GM23338 (cell line): ENCODE measurements at regions not wholly inside any gene's neighbourhood (a gene's known extent, or its start where the extent isn't known, plus 50 kb on each side); places are given as distances from the start of the nearest gene placed in this dataset.

Experiments
- ATAC-seq: fragments of 200-7000 bp; cut with Tn5 transposase; 3 replicates; pipeline ENCODE4 v1.9.1; 2020
- DNase-seq: peaks from one replicate; pipeline ENCODE4 v3.0.0-alpha.2; 2015; ENCODE audit warnings: low spot score
- H2AFZ ChIP-seq: fragments of 200-600 bp; sonication (generic); 2 replicates; pipeline ENCODE4 v1.8.0; 2016; ENCODE audit warnings: antibody characterized with exemption, mild to moderate bottlenecking, moderate library complexity
- H3F3A ChIP-seq: fragments of 200-600 bp; sonication (generic); replicated peaks from 2 replicates; pipeline ENCODE4 v1.8.0; 2017; ENCODE audit warnings: antibody characterized with exemption, mixed run types, low read depth
- H3K27ac ChIP-seq: fragments of 200-600 bp; sonication (generic); 2 replicates; pipeline ENCODE4 v1.6.1; 2016; ENCODE audit warnings: low read depth
- H3K27me3 ChIP-seq: fragments of 200-600 bp; sonication (generic); 2 replicates; pipeline ENCODE4 v1.8.0; 2016; ENCODE audit warnings: mild to moderate bottlenecking, mixed run types, moderate library complexity; ENCODE audit not compliant: insufficient read depth
- H3K36me3 ChIP-seq: fragments of 200-600 bp; sonication (generic); 2 replicates; pipeline ENCODE4 v1.8.0; 2016; ENCODE audit warnings: mild to moderate bottlenecking; ENCODE audit not compliant: insufficient read depth
- H3K4me1 ChIP-seq: fragments of 200-600 bp; sonication (generic); 2 replicates; pipeline ENCODE4 v1.8.0; 2016; ENCODE audit warnings: mild to moderate bottlenecking, moderate library complexity; ENCODE audit not compliant: insufficient read depth
- H3K4me2 ChIP-seq: fragments of 200-600 bp; sonication (generic); 2 replicates; pipeline ENCODE4 v1.7.1; 2017; ENCODE audit warnings: mixed run types
- H3K4me3 ChIP-seq: fragments of 200-600 bp; sonication (generic); 2 replicates; pipeline ENCODE4 v1.6.1; 2016; ENCODE audit warnings: mixed run types
- H3K79me2 ChIP-seq: fragments of 200-600 bp; sonication (generic); replicated peaks from 2 replicates; pipeline ENCODE4 v1.8.0; 2017; ENCODE audit warnings: mild to moderate bottlenecking; ENCODE audit not compliant: insufficient read depth
- H3K9me2 ChIP-seq: fragments of 200-600 bp; sonication (generic); 2 replicates; pipeline ENCODE4 v1.8.0; 2017; ENCODE audit not compliant: insufficient read depth
- H4K20me1 ChIP-seq: fragments of 200-600 bp; sonication (generic); replicated peaks from 2 replicates; pipeline ENCODE4 v1.8.0; 2017; ENCODE audit warnings: mild to moderate bottlenecking; ENCODE audit not compliant: insufficient read depth
- H3K27ac Mint-ChIP-seq: 2 replicates; pipeline ENCODE4 v1.8.0; 2020; ENCODE audit warnings: inconsistent platforms, mild to moderate bottlenecking, moderate library complexity, mixed read lengths
- H3K27me3 Mint-ChIP-seq: 3 replicates; pipeline ENCODE4 v1.8.0; 2022; ENCODE audit warnings: low read depth, mild to moderate bottlenecking, moderate library complexity, mixed read lengths, inconsistent platforms; ENCODE audit not compliant: insufficient read depth, poor library complexity
- H3K36me3 Mint-ChIP-seq: 3 replicates; pipeline ENCODE4 v1.8.0; 2021; ENCODE audit warnings: low read depth, mild to moderate bottlenecking, inconsistent platforms, moderate library complexity, mixed read lengths
- H3K4me1 Mint-ChIP-seq: 3 replicates; pipeline ENCODE4 v1.8.0; 2020; ENCODE audit warnings: mild to moderate bottlenecking, inconsistent platforms, mixed read lengths
- H3K4me3 Mint-ChIP-seq: 3 replicates; pipeline ENCODE4 v1.8.0; 2021; ENCODE audit warnings: moderate library complexity, mild to moderate bottlenecking, inconsistent platforms, mixed read lengths
- H3K9me3 Mint-ChIP-seq: 3 replicates; pipeline ENCODE4 v1.8.0; 2020; ENCODE audit warnings: moderate library complexity, mild to moderate bottlenecking, inconsistent platforms, mixed read lengths
- EZH2phosphoT487 ChIP-seq: fragments of 200-600 bp; sonication (generic); IDR thresholded peaks from one replicate; pipeline ENCODE4 v1.8.1; 2018; ENCODE audit warnings: antibody characterized with exemption; ENCODE audit not compliant: unreplicated experiment
- POLR2AphosphoS5 ChIP-seq: IDR thresholded peaks from 2 replicates; pipeline ENCODE4 v1.6.1; 2016; ENCODE audit warnings: antibody characterized with exemption, low read depth
- ZNF331 ChIP-seq: fragments of 250-450 bp; sonication (Bioruptor Pico); IDR thresholded peaks from 2 replicates; pipeline ENCODE4 v1.5.0; 2020; ENCODE audit warnings: low read depth, mild to moderate bottlenecking, moderate library complexity
- ZNF462 ChIP-seq: fragments of 250-450 bp; sonication (Bioruptor Pico); IDR thresholded peaks from 2 replicates; pipeline ENCODE4 v1.5.0; 2020; ENCODE audit warnings: mild to moderate bottlenecking, moderate library complexity

DNA sequence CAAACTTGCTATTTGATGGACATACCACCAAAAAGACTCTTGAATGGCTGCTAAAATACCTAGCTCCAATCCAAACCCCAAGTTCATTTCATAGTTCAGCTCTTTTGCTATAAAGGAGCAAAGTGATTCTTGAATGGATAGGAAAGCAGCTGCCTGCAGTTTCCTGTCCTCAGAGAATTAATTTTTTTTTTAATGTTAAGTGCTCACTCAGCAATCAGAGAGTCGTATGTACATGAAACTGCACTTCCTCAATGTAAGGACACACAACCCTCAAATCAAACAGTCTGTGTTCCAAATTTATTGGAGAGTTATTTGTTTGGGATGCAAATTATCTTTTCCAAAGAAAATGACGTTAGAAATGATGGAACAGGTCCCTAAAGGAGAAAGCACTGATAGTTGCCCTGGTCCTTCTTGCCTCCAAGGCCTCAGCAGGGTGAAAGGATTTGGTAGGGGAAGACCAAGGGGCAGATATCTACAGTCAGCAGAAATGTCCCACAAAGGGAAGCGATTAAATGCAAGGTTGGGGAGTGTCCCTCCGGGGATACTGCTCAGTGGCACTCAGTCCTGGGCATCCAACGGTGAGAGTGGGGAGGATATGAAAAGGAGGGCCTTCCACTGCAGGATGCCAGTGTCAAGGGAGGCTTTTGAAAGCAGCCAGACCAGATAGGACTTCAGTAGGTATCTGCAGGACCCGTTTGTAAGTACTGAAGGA is 67.2 kb upstream of the RASGEF1B start:
- no peaks in the 10 kb centered on the region for H3K36me3 Mint-ChIP-seq
- no peaks in the 10 kb centered on the region for H3K27me3 ChIP-seq
- 0 out of 3 replicates have a peak, but pooled peaks cover 6% of the 10 kb centered on the region for H3K9me3 Mint-ChIP-seq

More for the DNA sequence above, 67.2 kb upstream of the RASGEF1B start:
- no peak for DNase-seq
- H3K36me3 ChIP-seq, result no peaks in the 10 kb centered on the region
- Mint-ChIP-seq H3K4me3 (no peak overlapping the region), H3K4me1 (no peaks in the 10 kb centered on the region), H3K27ac (no peak overlapping the region), H3K27me3 (peaks cover 4% of the 10 kb centered on the region)
- H3K4me3 ChIP-seq, result no peak overlapping the region
- TF ChIP-seq ZNF331, result no peak
- no peak for TF ChIP-seq ZNF462 (CRISPR knock-in tag)
- no peak for TF ChIP-seq POLR2AphosphoS5
- TF ChIP-seq EZH2phosphoT487, result no peak
- no peak for ATAC-seq
- H3K4me2 ChIP-seq, result no peak overlapping the region
- no peaks in the 10 kb centered on the region for H4K20me1 ChIP-seq
- no peak overlapping the region for H3K27ac ChIP-seq
- 0 out of 2 replicates have a peak overlapping the region, but pooled peaks have one; percentile 5 for H2AFZ ChIP-seq
- H3K9me2 ChIP-seq, result no peaks in the 10 kb centered on the region
- no peaks in the 10 kb centered on the region for H3K4me1 ChIP-seq
- H3F3A ChIP-seq, result no peaks in the 10 kb centered on the region
- H3K79me2 ChIP-seq, result no peaks in the 10 kb centered on the region
